ENCODE measurements at regions not wholly inside any gene's neighbourhood (a gene's known extent, or its start where the extent isn't known, plus 50 kb on each side); places are given as distances from the start of the nearest gene placed in this dataset.

DNA sequence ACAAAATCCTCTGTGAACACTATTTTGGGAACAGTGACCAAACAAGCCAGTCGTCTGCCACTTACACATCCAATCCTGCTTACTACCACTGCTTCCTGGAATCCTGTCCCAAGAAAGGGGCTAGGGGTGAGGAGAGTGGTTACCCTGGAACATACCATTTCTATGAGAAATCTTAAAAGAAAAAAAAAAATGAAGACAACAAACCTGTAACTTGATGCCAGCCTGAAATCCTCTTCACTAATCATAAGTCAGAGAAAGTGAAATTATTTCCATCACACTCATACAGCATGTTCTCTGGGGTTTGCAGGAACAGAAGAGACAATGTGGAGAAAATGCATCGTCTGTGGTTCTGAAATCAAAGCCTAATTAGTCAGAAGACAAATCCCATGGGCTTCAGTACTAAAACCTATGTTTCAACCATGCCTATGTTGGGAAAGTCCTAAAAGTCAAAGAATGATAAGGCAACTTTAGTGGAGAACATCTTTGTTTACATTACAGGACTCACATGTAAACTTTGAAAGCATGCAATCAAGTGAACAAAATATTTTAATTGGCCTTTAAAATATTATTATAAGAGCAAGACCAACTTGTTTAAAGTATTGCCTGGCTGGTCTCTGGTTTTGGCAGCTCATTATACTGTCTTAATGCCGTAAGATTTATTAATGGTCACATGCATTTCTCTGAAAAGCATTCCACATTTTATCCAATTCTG is 220.7 kb downstream of the LTN1 start:
- Histone ChIP-seq H3K9me3 (ENCODE audit: control insufficient read depth in 3 of 3, low read length in 3 of 3) (no peaks in the 10 kb centered on the region), H3K27me3 (ENCODE audit: control insufficient read depth in 3 of 3, insufficient read depth in 3 of 3, low read length in 3 of 3) (no peaks in the 10 kb centered on the region), H3K4me1 (ENCODE audit: control insufficient read depth in 3 of 3, insufficient read depth in 3 of 3, low read length in 3 of 3) (peaks cover 6 to 17% (median 14%) of the 10 kb centered on the region in 3 donors), H3K9ac (ENCODE audit: low read depth in 1 of 3, low read length in 3 of 3) (no peak overlapping the region), H3K27ac (ENCODE audit: low read depth, low read length) (peak overlapping the region; percentile 70), H3K36me3 (ENCODE audit: control insufficient read depth in 3 of 3, insufficient read depth in 3 of 3, low read length in 3 of 3) (no peaks in the 10 kb centered on the region), H3K4me3 (ENCODE audit: low read length in 3 of 3) (no peak overlapping the region)

DNA sequence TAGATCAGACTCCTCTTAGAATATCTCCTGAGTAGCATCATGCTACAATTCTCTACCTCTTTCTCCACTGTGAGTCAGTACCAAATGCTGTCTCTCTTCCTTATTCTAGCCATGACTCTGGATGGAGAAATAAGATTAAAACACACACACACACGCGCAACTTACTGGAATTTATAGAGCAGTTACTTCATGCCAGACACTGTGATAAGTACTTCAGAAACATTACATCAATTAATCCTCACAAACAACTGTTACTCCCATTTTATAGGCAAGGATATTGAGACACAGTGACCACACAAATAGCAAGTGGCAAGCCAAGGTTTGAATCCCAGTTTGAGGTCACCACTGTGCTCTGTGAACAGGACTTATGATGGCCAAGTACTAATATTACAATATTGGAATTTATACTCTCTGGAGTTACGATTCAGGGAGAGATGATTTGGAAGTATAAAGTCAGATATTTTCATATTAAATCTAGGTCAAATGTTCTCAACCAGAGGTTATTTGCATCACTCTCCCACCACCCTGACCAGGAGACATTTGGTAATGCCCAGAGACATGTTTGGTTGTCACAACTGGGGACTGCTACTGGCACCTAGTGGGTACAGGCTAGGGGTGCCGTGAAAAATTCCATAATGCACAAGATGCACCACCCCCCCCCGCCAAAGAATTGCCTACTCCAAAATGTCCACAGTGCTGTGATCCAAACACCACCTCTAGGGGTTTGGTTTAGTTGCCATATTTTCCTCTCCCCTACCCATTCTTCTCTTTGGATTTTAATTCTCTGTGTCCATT is 221.6 kb downstream of the LTN1 start:
- no peak overlapping the region for H3K9ac ChIP-seq (ENCODE audit: low read depth in 1 of 3, low read length in 3 of 3)

DNA sequence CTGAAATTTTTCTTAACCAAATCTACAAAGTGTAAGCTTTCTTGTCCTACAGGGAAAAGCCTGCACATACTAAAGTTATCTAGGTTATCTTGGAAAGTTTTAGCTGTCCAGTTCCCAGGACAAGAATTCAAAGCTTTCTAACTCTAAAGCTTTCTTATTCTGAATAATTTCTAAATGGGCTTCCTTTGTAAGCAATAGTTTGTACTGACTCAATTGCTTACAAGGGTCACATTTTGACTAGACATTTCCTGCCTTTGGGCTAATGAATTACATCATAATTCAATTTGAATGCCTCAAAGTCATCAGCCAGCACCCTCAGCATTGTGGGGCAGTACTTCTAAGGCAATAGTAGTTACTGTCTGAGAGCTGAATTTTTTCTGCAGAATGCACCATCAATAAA is 223.0 kb downstream of the LTN1 start:
- H3K27ac ChIP-seq (ENCODE audit: low read depth, low read length): no peak overlapping the region
- no peaks in the 10 kb centered on the region for H3K9me3 ChIP-seq (ENCODE audit: control insufficient read depth in 3 of 3, low read length in 3 of 3)
- no peak overlapping the region for H3K9ac ChIP-seq (ENCODE audit: low read depth in 1 of 3, low read length in 3 of 3)
- H3K4me1 ChIP-seq (ENCODE audit: control insufficient read depth in 3 of 3, insufficient read depth in 3 of 3, low read length in 3 of 3): peaks cover 6 to 17% (median 14%) of the 10 kb centered on the region in 3 donors
- H3K27me3 ChIP-seq (ENCODE audit: control insufficient read depth in 3 of 3, insufficient read depth in 3 of 3, low read length in 3 of 3): no peaks in the 10 kb centered on the region
- no peak overlapping the region for H3K4me3 ChIP-seq (ENCODE audit: low read length in 3 of 3)
- H3K36me3 ChIP-seq (ENCODE audit: control insufficient read depth in 3 of 3, insufficient read depth in 3 of 3, low read length in 3 of 3): no peaks in the 10 kb centered on the region

More for the DNA sequence above, 221.6 kb downstream of the LTN1 start:
- Histone ChIP-seq H3K4me1 (ENCODE audit: control insufficient read depth in 3 of 3, insufficient read depth in 3 of 3, low read length in 3 of 3) (peaks cover 6 to 17% (median 14%) of the 10 kb centered on the region in 3 donors), H3K9me3 (ENCODE audit: control insufficient read depth in 3 of 3, low read length in 3 of 3) (no peaks in the 10 kb centered on the region), H3K4me3 (ENCODE audit: low read length in 3 of 3) (no peak overlapping the region), H3K27ac (ENCODE audit: low read depth, low read length) (peak overlapping the region; percentile 70), H3K36me3 (ENCODE audit: control insufficient read depth in 3 of 3, insufficient read depth in 3 of 3, low read length in 3 of 3) (no peaks in the 10 kb centered on the region), H3K27me3 (ENCODE audit: control insufficient read depth in 3 of 3, insufficient read depth in 3 of 3, low read length in 3 of 3) (no peaks in the 10 kb centered on the region)

DNA sequence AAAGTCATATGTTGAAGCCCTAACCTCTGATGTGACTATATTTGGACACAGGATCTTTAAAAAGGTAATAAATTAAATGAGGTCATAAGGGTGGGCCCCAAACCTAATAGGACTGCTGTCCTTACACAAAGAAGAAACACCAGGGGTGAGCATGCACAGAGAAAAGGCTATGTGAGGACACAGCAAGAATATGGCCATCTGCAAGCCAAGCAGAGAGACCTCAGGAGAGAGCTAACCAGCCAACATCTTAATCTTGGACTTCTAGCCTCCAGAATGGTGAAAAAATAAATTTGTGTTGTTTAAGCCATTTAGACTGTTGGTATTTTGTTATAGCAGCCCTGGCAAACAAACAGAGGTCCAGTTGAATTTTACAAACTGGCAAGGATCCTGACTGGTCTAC is 223.9 kb downstream of the LTN1 start:
- Histone ChIP-seq H3K27ac (ENCODE audit: low read depth, low read length) (no peak overlapping the region), H3K36me3 (ENCODE audit: control insufficient read depth in 3 of 3, insufficient read depth in 3 of 3, low read length in 3 of 3) (no peaks in the 10 kb centered on the region), H3K9ac (ENCODE audit: low read depth in 1 of 3, low read length in 3 of 3) (no peak overlapping the region), H3K9me3 (ENCODE audit: control insufficient read depth in 3 of 3, low read length in 3 of 3) (no peaks in the 10 kb centered on the region), H3K4me3 (ENCODE audit: low read length in 3 of 3) (no peak overlapping the region), H3K4me1 (ENCODE audit: control insufficient read depth in 3 of 3, insufficient read depth in 3 of 3, low read length in 3 of 3) (peaks cover 6 to 17% (median 14%) of the 10 kb centered on the region in 3 donors), H3K27me3 (ENCODE audit: control insufficient read depth in 3 of 3, insufficient read depth in 3 of 3, low read length in 3 of 3) (no peaks in the 10 kb centered on the region)

DNA sequence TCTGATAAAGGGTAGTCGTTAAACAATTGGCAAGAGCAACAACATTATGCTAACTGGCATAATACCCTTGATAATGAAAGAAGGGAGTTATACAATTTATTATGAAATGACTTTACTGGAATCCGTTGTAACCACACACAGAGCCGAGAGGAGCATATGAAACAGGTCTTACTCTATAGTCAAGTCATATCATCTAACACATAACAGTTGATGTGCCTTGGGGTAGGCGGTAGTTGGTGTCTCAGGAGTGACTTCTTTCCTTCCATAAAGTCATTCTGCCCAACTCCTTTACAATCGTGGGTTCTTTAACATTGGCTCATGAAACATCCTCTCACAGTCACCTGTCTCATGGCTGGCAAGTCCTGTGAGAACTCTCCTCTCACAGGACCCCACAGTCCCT is 225.2 kb downstream of the LTN1 start:
- no peak overlapping the region for H3K9ac ChIP-seq (ENCODE audit: low read depth in 1 of 3, low read length in 3 of 3)
- peaks cover 6 to 16% (median 14%) of the 10 kb centered on the region in 3 donors for H3K4me1 ChIP-seq (ENCODE audit: control insufficient read depth in 3 of 3, insufficient read depth in 3 of 3, low read length in 3 of 3)
- H3K9me3 ChIP-seq (ENCODE audit: control insufficient read depth in 3 of 3, low read length in 3 of 3): no peaks in the 10 kb centered on the region
- H3K36me3 ChIP-seq (ENCODE audit: control insufficient read depth in 3 of 3, insufficient read depth in 3 of 3, low read length in 3 of 3): no peaks in the 10 kb centered on the region
- H3K27ac ChIP-seq (ENCODE audit: low read depth, low read length): no peak overlapping the region
- H3K4me3 ChIP-seq (ENCODE audit: low read length in 3 of 3): no peak overlapping the region
- no peaks in the 10 kb centered on the region for H3K27me3 ChIP-seq (ENCODE audit: control insufficient read depth in 3 of 3, insufficient read depth in 3 of 3, low read length in 3 of 3)

DNA sequence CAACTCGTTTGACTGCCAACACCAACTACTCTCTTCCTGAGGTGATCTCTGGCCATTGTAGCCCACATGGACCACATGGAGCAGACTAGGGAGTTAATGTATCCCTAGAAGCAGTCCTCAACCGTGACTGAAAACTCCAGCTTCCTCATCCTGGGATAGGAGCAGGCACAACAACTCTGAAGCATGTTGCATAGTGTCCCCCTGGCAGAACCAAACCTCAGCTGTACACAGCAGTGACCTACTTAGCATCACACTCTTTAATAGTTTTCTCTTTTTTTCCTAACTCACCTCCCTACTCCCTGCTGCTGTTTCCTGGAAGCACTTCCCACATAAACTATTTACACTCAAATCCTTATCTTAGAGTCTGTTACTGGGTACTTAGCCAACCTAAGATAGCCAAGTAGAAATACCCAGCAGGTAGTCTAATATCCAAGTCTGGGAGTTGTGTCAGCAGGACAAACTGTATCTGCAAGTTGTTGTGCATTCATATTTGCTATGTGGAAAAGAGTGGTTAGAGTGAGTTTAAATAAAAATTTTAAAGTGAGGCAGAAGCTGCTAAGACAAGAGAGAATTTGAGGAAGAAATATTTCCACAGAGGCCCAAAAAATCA is 228.8 kb downstream of the LTN1 start:
- Histone ChIP-seq H3K4me3 (ENCODE audit: low read length in 3 of 3) (no peak overlapping the region), H3K9me3 (ENCODE audit: control insufficient read depth in 3 of 3, low read length in 3 of 3) (no peaks in the 10 kb centered on the region), H3K27ac (ENCODE audit: low read depth, low read length) (no peak overlapping the region), H3K9ac (ENCODE audit: low read depth in 1 of 3, low read length in 3 of 3) (no peak overlapping the region), H3K27me3 (ENCODE audit: control insufficient read depth in 3 of 3, insufficient read depth in 3 of 3, low read length in 3 of 3) (no peaks in the 10 kb centered on the region), H3K36me3 (ENCODE audit: control insufficient read depth in 3 of 3, insufficient read depth in 3 of 3, low read length in 3 of 3) (no peaks in the 10 kb centered on the region), H3K4me1 (ENCODE audit: control insufficient read depth in 3 of 3, insufficient read depth in 3 of 3, low read length in 3 of 3) (peaks cover 1 to 16% (median 1%) of the 10 kb centered on the region in 3 donors)

DNA sequence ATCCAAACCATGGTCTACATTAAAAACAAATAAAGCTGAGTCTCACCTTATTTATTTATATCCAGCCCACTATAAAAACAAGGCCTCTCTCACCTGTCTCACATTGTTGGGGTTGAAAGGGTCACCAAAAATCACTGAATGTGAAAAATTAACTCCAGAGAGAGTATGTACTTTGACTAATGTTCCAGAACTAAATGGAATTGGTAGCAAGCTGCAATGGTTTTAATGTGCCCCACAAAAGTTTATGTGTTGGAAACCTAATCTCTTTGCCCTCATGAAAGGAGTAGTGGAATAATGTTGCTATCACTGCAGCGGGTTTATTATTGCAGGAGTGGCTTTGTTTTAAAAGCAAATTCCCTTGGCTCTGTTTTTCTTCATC is 230.3 kb downstream of the LTN1 start:
- no peak overlapping the region for H3K27ac ChIP-seq (ENCODE audit: low read depth, low read length)
- H3K4me1 ChIP-seq (ENCODE audit: control insufficient read depth in 3 of 3, insufficient read depth in 3 of 3, low read length in 3 of 3): peaks cover 4 to 24% (median 9%) of the 10 kb centered on the region in 3 donors
- no peak overlapping the region for H3K9ac ChIP-seq (ENCODE audit: low read depth in 1 of 3, low read length in 3 of 3)
- H3K36me3 ChIP-seq (ENCODE audit: control insufficient read depth in 3 of 3, insufficient read depth in 3 of 3, low read length in 3 of 3): no peaks in the 10 kb centered on the region
- no peaks in the 10 kb centered on the region for H3K9me3 ChIP-seq (ENCODE audit: control insufficient read depth in 3 of 3, low read length in 3 of 3)
- H3K27me3 ChIP-seq (ENCODE audit: control insufficient read depth in 3 of 3, insufficient read depth in 3 of 3, low read length in 3 of 3): no peaks in the 10 kb centered on the region
- no peak overlapping the region for H3K4me3 ChIP-seq (ENCODE audit: low read length in 3 of 3)

DNA sequence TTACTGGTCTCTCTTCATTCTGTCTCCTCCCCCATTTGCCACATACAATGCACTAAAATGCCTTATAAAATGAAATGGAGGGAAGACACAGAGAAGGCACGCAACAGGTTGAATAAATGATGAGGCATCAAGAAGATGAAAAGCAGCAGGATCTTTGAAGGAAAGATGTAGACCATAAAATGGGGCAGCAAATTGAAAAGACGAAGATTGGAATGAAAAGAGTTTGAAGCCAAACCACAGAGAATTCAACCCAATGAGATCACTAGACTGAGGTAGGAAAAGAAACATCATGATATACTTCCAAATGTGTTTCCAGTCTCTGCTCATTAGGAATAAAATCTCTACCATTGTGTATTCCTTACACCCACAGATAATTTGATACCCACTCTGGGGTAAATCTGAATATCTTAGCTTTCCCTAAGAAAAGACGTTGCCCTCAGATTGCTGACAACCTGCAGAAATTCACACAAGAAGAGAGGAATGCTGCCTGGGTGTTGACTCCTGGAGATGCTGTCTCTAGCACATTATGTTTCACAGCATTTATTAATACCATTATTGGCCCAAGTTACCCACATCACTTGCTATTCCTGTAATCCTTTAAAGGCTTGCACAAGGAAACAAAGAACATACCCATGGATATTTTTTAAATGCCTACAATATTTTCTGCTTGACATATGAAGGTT is 230.9 kb downstream of the LTN1 start:
- Histone ChIP-seq H3K27me3 (ENCODE audit: control insufficient read depth in 3 of 3, insufficient read depth in 3 of 3, low read length in 3 of 3) (no peaks in the 10 kb centered on the region), H3K27ac (ENCODE audit: low read depth, low read length) (no peak overlapping the region), H3K4me1 (ENCODE audit: control insufficient read depth in 3 of 3, insufficient read depth in 3 of 3, low read length in 3 of 3) (peaks cover 4 to 24% (median 9%) of the 10 kb centered on the region in 3 donors), H3K9me3 (ENCODE audit: control insufficient read depth in 3 of 3, low read length in 3 of 3) (no peaks in the 10 kb centered on the region), H3K36me3 (ENCODE audit: control insufficient read depth in 3 of 3, insufficient read depth in 3 of 3, low read length in 3 of 3) (no peaks in the 10 kb centered on the region), H3K4me3 (ENCODE audit: low read length in 3 of 3) (no peak overlapping the region), H3K9ac (ENCODE audit: low read depth in 1 of 3, low read length in 3 of 3) (no peak overlapping the region)

DNA sequence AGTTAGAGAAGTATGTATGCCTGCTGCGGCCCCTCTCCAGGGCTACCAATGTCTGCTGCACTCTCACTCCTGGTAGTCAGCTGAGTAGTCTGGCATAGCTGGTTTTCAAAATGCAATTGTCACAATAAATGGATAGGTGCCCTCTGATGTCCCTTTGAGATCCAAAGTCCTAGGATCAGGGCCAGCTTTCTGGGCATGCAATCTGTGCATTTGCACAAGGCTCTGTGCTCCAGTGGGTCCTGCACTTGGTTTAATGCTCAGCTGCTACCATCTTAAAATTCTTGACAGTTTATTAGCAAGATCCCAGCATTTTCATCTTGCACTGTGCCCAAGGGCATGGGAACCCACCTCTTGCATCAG is 233.8 kb downstream of the LTN1 start:
- peak overlapping the region; percentile 63 for H3K27ac ChIP-seq (ENCODE audit: low read depth, low read length)
- no peaks in the 10 kb centered on the region for H3K9me3 ChIP-seq (ENCODE audit: control insufficient read depth in 3 of 3, low read length in 3 of 3)
- peaks cover 7 to 24% (median 9%) of the 10 kb centered on the region in 3 donors for H3K4me1 ChIP-seq (ENCODE audit: control insufficient read depth in 3 of 3, insufficient read depth in 3 of 3, low read length in 3 of 3)
- no peaks in the 10 kb centered on the region for H3K27me3 ChIP-seq (ENCODE audit: control insufficient read depth in 3 of 3, insufficient read depth in 3 of 3, low read length in 3 of 3)
- no peak overlapping the region for H3K9ac ChIP-seq (ENCODE audit: low read depth in 1 of 3, low read length in 3 of 3)
- H3K4me3 ChIP-seq (ENCODE audit: low read length in 3 of 3): peak overlapping the region in 1 of 3 donors; percentile 8
- H3K36me3 ChIP-seq (ENCODE audit: control insufficient read depth in 3 of 3, insufficient read depth in 3 of 3, low read length in 3 of 3): no peaks in the 10 kb centered on the region

All from skeletal muscle tissue (tissue), 3 donors.